HG02610 (cell line): ENCODE measurements at regions not wholly inside any gene's neighbourhood (a gene's known extent, or its start where the extent isn't known, plus 50 kb on each side); places are given as distances from the start of the nearest gene placed in this dataset.
"Not testable (repeated sequence)": the region's sequence is repeated elsewhere in the genome, so short reads cannot be mapped to it uniquely, and the experiment has no call there.

Experiments
- ATAC-seq: cut with Tn5 transposase; IDR thresholded peaks from one replicate; pipeline ENCODE4 v1.9.1; 2021; ENCODE audit warnings: mild to moderate bottlenecking, moderate library complexity; ENCODE audit not compliant: unreplicated experiment

- no peak for ATAC-seq
Observed at GRCh38 chr3:127443581-127444375, 146.8 kb downstream of the TPRA1 start.

GRCh38 chr3:127442506-127442905 is 148.0 kb downstream of the TPRA1 start:
- no peak for ATAC-seq

- ATAC-seq: no peak
Observed at GRCh38 chr3:127441764-127442163, 148.8 kb downstream of the TPRA1 start.

GRCh38 chr3:127440384-127440783 is 150.1 kb downstream of the TPRA1 start:
- no peak for ATAC-seq

- no peak for ATAC-seq
Observed at GRCh38 chr3:127439621-127440020, 150.9 kb downstream of the TPRA1 start.

- ATAC-seq: no peak
Observed at GRCh38 chr3:127438951-127439350, 151.1 kb upstream of the PRR20G start.

- ATAC-seq: no peak
Observed at GRCh38 chr3:127438371-127438770, 150.5 kb upstream of the PRR20G start.

GRCh38 chr3:127435299-127435698 is 147.5 kb upstream of the PRR20G start:
- ATAC-seq: not testable (repeated sequence)

GRCh38 chr3:127431066-127431465 is 143.2 kb upstream of the PRR20G start:
- ATAC-seq: no peak

- ATAC-seq: no peak
Observed at GRCh38 chr3:127428344-127428997, 140.6 kb upstream of the PRR20G start.

GRCh38 chr3:127427666-127428065 is 139.8 kb upstream of the PRR20G start:
- no peak for ATAC-seq

- ATAC-seq: no peak
Observed at GRCh38 chr3:127427156-127427555, 139.3 kb upstream of the PRR20G start.

GRCh38 chr3:127426444-127427153 is 138.8 kb upstream of the PRR20G start:
- ATAC-seq: no peak

GRCh38 chr3:127425505-127426443 is 137.9 kb upstream of the PRR20G start:
- no peak for ATAC-seq

- ATAC-seq: no peak
Observed at GRCh38 chr3:127424766-127425504, 137.1 kb upstream of the PRR20G start.

- ATAC-seq: no peak
Observed at GRCh38 chr3:127423856-127424765, 136.3 kb upstream of the PRR20G start.

GRCh38 chr3:127422663-127423375 is 135.0 kb upstream of the PRR20G start:
- ATAC-seq: no peak

GRCh38 chr3:127421943-127422662 is 134.3 kb upstream of the PRR20G start:
- no peak for ATAC-seq
